ENCODE measurements at regions not wholly inside any gene's neighbourhood (a gene's known extent, or its start where the extent isn't known, plus 50 kb on each side); places are given as distances from the start of the nearest gene placed in this dataset.

- DNase-seq (ENCODE audit: low spot score), result no peak
- no peaks in the 10 kb centered on the region for H3K36me3 Mint-ChIP-seq (ENCODE audit: low read depth)
- peaks cover 5% of the 10 kb centered on the region for H3K27me3 Mint-ChIP-seq (ENCODE audit: low read depth)
- no peaks in the 10 kb centered on the region for H3K9me3 Mint-ChIP-seq (ENCODE audit: low read depth)
- no peak overlapping the region for H3K27ac Mint-ChIP-seq (ENCODE audit: unreplicated experiment)
- no peak for TF ChIP-seq CTCF (IDR thresholded peaks at IDR 0.05)
- H3K4me3 Mint-ChIP-seq (ENCODE audit: unreplicated experiment), result no peak overlapping the region
- peaks cover 5% of the 10 kb centered on the region for H3K4me1 Mint-ChIP-seq (ENCODE audit: low read depth)
Observed at GRCh38 chr11:123268156-123268555, 73.1 kb upstream of the CLMP start.

GRCh38 chr11:123265951-123266350, 70.9 kb upstream of the CLMP start:
- Mint-ChIP-seq H3K4me1 (ENCODE audit: low read depth) (peaks cover 10% of the 10 kb centered on the region), H3K4me3 (ENCODE audit: unreplicated experiment) (no peak overlapping the region), H3K36me3 (ENCODE audit: low read depth) (no peaks in the 10 kb centered on the region), H3K9me3 (ENCODE audit: low read depth) (no peaks in the 10 kb centered on the region), H3K27ac (ENCODE audit: unreplicated experiment) (no peak overlapping the region), H3K27me3 (ENCODE audit: low read depth) (peaks cover 5% of the 10 kb centered on the region)
- DNase-seq (ENCODE audit: low spot score), result no peak
- TF ChIP-seq CTCF (IDR thresholded peaks at IDR 0.05), result no peak

- no peak overlapping the region for H3K27ac Mint-ChIP-seq (ENCODE audit: unreplicated experiment)
- H3K4me1 Mint-ChIP-seq (ENCODE audit: low read depth), result peaks cover 10% of the 10 kb centered on the region
- no peak for DNase-seq (ENCODE audit: low spot score)
- no peak for TF ChIP-seq CTCF (IDR thresholded peaks at IDR 0.05)
- H3K36me3 Mint-ChIP-seq (ENCODE audit: low read depth), result no peaks in the 10 kb centered on the region
- H3K4me3 Mint-ChIP-seq (ENCODE audit: unreplicated experiment), result no peak overlapping the region
- peaks cover 5% of the 10 kb centered on the region for H3K27me3 Mint-ChIP-seq (ENCODE audit: low read depth)
- no peaks in the 10 kb centered on the region for H3K9me3 Mint-ChIP-seq (ENCODE audit: low read depth)
Observed at GRCh38 chr11:123264431-123264780, 69.4 kb upstream of the CLMP start.

- H3K36me3 Mint-ChIP-seq (ENCODE audit: low read depth), result no peaks in the 10 kb centered on the region
- no peak overlapping the region for H3K27ac Mint-ChIP-seq (ENCODE audit: unreplicated experiment)
- H3K9me3 Mint-ChIP-seq (ENCODE audit: low read depth), result no peaks in the 10 kb centered on the region
- H3K27me3 Mint-ChIP-seq (ENCODE audit: low read depth), result peaks cover 5% of the 10 kb centered on the region
- peak overlapping the region; percentile 62 for H3K4me3 Mint-ChIP-seq (ENCODE audit: unreplicated experiment)
- DNase-seq (ENCODE audit: low spot score), result no peak
- H3K4me1 Mint-ChIP-seq (ENCODE audit: low read depth), result peaks cover 8% of the 10 kb centered on the region
- TF ChIP-seq CTCF (IDR thresholded peaks at IDR 0.05), result peak; percentile 96
Observed at GRCh38 chr11:123261345-123262106, 66.5 kb upstream of the CLMP start.

- H3K27ac Mint-ChIP-seq (ENCODE audit: unreplicated experiment), result no peak overlapping the region
- H3K9me3 Mint-ChIP-seq (ENCODE audit: low read depth), result no peaks in the 10 kb centered on the region
- H3K4me3 Mint-ChIP-seq (ENCODE audit: unreplicated experiment), result no peak overlapping the region
- peaks cover 4% of the 10 kb centered on the region for H3K27me3 Mint-ChIP-seq (ENCODE audit: low read depth)
- peaks cover 7% of the 10 kb centered on the region for H3K4me1 Mint-ChIP-seq (ENCODE audit: low read depth)
- H3K36me3 Mint-ChIP-seq (ENCODE audit: low read depth), result no peaks in the 10 kb centered on the region
- DNase-seq (ENCODE audit: low spot score), result no peak
- no peak for TF ChIP-seq CTCF (IDR thresholded peaks at IDR 0.05)
Observed at GRCh38 chr11:123260511-123261211, 65.6 kb upstream of the CLMP start.
